H9 (cell line): ENCODE measurements at regions not wholly inside any gene's neighbourhood (a gene's known extent, or its start where the extent isn't known, plus 50 kb on each side); places are given as distances from the start of the nearest gene placed in this dataset.

Experiments
- DNase-seq: peaks from one replicate; pipeline ENCODE4 v3.0.0-alpha.2; 2017
- H2AFZ ChIP-seq: one replicate; pipeline ENCODE4 v1.6.1; 2013; ENCODE audit warnings: mild to moderate bottlenecking, low read length, control low read depth, moderate library complexity
- H2AK5ac ChIP-seq: 2 replicates; pipeline ENCODE4 v1.6.1; 2013; ENCODE audit warnings: low read length, control low read depth, mixed read lengths; ENCODE audit not compliant: insufficient read length
- H2BK120ac ChIP-seq: one replicate; pipeline ENCODE4 v1.6.1; 2013; ENCODE audit warnings: low read depth, mild to moderate bottlenecking, low read length, control low read depth, inconsistent platforms; ENCODE audit not compliant: poor library complexity, severe bottlenecking
- H2BK12ac ChIP-seq: 2 replicates; pipeline ENCODE4 v1.6.1; 2013; ENCODE audit warnings: low read length, control low read depth, mixed read lengths, low read depth; ENCODE audit not compliant: insufficient read length
- H2BK15ac ChIP-seq: 2 replicates; pipeline ENCODE4 v1.6.1; 2013; ENCODE audit warnings: low read depth, low read length, control low read depth
- H2BK20ac ChIP-seq: one replicate; pipeline ENCODE4 v1.6.1; 2013; ENCODE audit warnings: low read depth, mild to moderate bottlenecking, low read length, control low read depth, inconsistent platforms; ENCODE audit not compliant: poor library complexity, severe bottlenecking
- H2BK5ac ChIP-seq: 2 replicates; pipeline ENCODE4 v1.6.1; 2013; ENCODE audit warnings: low read length, control low read depth, mixed read lengths; ENCODE audit not compliant: insufficient read length
- H3K14ac ChIP-seq: 2 replicates; pipeline ENCODE4 v1.6.1; 2013; ENCODE audit warnings: low read length, control low read depth; ENCODE audit not compliant: insufficient read depth
- H3K18ac ChIP-seq: 2 replicates; pipeline ENCODE4 v1.6.1; 2013; ENCODE audit warnings: low read depth, mild to moderate bottlenecking, mixed read lengths, low read length, control low read depth; ENCODE audit not compliant: insufficient read length
- H3K23ac ChIP-seq: 2 replicates; pipeline ENCODE4 v1.6.1; 2013; ENCODE audit warnings: low read length, control low read depth, mixed read lengths, low read depth; ENCODE audit not compliant: insufficient read length
- H3K23me2 ChIP-seq: 2 replicates; pipeline ENCODE4 v1.6.1; 2013; ENCODE audit warnings: low read depth, mild to moderate bottlenecking, mixed read lengths, low read length, control low read depth; ENCODE audit not compliant: insufficient read length, poor library complexity, severe bottlenecking
- H3K27ac ChIP-seq: 2 replicates; pipeline ENCODE4 v1.5.1; 2013; ENCODE audit warnings: low read length, control low read depth, mixed read lengths, low read depth; ENCODE audit not compliant: insufficient read length
- H3K27me3 ChIP-seq: 2 replicates; pipeline ENCODE4 v1.6.1; 2013; ENCODE audit warnings: low read length, control low read depth, inconsistent platforms; ENCODE audit not compliant: insufficient read depth
- H3K4ac ChIP-seq: 2 replicates; pipeline ENCODE4 v1.6.1; 2013; ENCODE audit warnings: low read depth, mild to moderate bottlenecking, control low read depth, inconsistent platforms, low read length, moderate library complexity
- H3K4me1 ChIP-seq: 2 replicates; pipeline ENCODE4 v1.6.1; 2013; ENCODE audit warnings: low read length, control low read depth, inconsistent platforms; ENCODE audit not compliant: insufficient read depth
- H3K4me2 ChIP-seq: 2 replicates; pipeline ENCODE4 v1.6.1; 2013; ENCODE audit warnings: low read length, control low read depth, mixed read lengths; ENCODE audit not compliant: insufficient read length, insufficient read depth
- H3K56ac ChIP-seq: 2 replicates; pipeline ENCODE4 v1.6.1; 2013; ENCODE audit warnings: low read depth, mild to moderate bottlenecking, mixed read lengths, low read length, control low read depth; ENCODE audit not compliant: insufficient read length
- H3K79me1 ChIP-seq: 2 replicates; pipeline ENCODE4 v1.6.1; 2013; ENCODE audit warnings: low read depth, mild to moderate bottlenecking, moderate library complexity, low read length, control low read depth, inconsistent platforms; ENCODE audit not compliant: insufficient read depth, poor library complexity, severe bottlenecking
- H3K79me2 ChIP-seq: 2 replicates; pipeline ENCODE4 v1.6.1; 2013; ENCODE audit warnings: low read length, control low read depth, inconsistent platforms; ENCODE audit not compliant: insufficient read depth
- H3K9ac ChIP-seq: 2 replicates; pipeline ENCODE4 v1.6.1; 2013; ENCODE audit warnings: low read length, control low read depth, mixed read lengths; ENCODE audit not compliant: insufficient read length; ENCODE audit errors: extremely low read depth
- H3K9me3 ChIP-seq: one replicate; pipeline ENCODE4 v1.6.1; 2013; ENCODE audit warnings: low read depth, low read length, inconsistent platforms; ENCODE audit not compliant: control insufficient read depth
- H3T11ph ChIP-seq: one replicate; pipeline ENCODE4 v1.6.1; 2013; ENCODE audit warnings: mild to moderate bottlenecking, low read length, control low read depth, inconsistent platforms
- H4K20me1 ChIP-seq: one replicate; pipeline ENCODE4 v1.6.1; 2013; ENCODE audit not compliant: control insufficient read depth, insufficient read length, insufficient read depth
- H4K5ac ChIP-seq: 2 replicates; pipeline ENCODE4 v1.6.1; 2013; ENCODE audit warnings: low read depth, mild to moderate bottlenecking, mixed read lengths, low read length, control low read depth; ENCODE audit not compliant: insufficient read length
- H4K8ac ChIP-seq: replicated peaks from 2 replicates; pipeline ENCODE4 v1.6.1; 2013; ENCODE audit warnings: low read length, control low read depth, mixed read lengths, low read depth; ENCODE audit not compliant: insufficient read length
- H4K91ac ChIP-seq: 2 replicates; pipeline ENCODE4 v1.6.1; 2013; ENCODE audit warnings: low read depth, mild to moderate bottlenecking, moderate library complexity, mixed read lengths, low read length, control low read depth; ENCODE audit not compliant: insufficient read length
- H3K27ac Mint-ChIP-seq, 3 experiments: 2 replicates in 2 of 3; 3 replicates in 1 of 3; pipeline ENCODE4 v1.8.0; 2020 to 2021; ENCODE audit warnings: mixed read lengths in 3 of 3, mild to moderate bottlenecking in 1 of 3, moderate library complexity in 1 of 3
- H3K27me3 Mint-ChIP-seq: 2 replicates; pipeline ENCODE4 v1.8.0; 2021; ENCODE audit warnings: low read depth, mild to moderate bottlenecking, moderate library complexity, mixed read lengths
- H3K36me3 Mint-ChIP-seq, 3 experiments: 2 replicates in 2 of 3; 3 replicates in 1 of 3; pipeline ENCODE4 v1.8.0; 2020 to 2021; ENCODE audit warnings: low read depth in 3 of 3, mixed read lengths in 3 of 3; ENCODE audit not compliant: insufficient read depth in 1 of 3
- H3K4me1 Mint-ChIP-seq, 2 experiments: 2 replicates each; pipeline ENCODE4 v1.8.0; 2020; ENCODE audit warnings: mixed read lengths in 2 of 2
- H3K4me3 Mint-ChIP-seq, 2 experiments: 2 replicates in 1 of 2; 3 replicates in 1 of 2; pipeline ENCODE4 v1.8.0; 2020 to 2021; ENCODE audit warnings: mild to moderate bottlenecking in 2 of 2, mixed read lengths in 2 of 2, moderate library complexity in 1 of 2
- H3K9me3 Mint-ChIP-seq, 2 experiments: 2 replicates in 1 of 2; 3 replicates in 1 of 2; pipeline ENCODE4 v1.8.0; 2020; ENCODE audit warnings: mild to moderate bottlenecking in 2 of 2, mixed read lengths in 2 of 2, moderate library complexity in 1 of 2
- WGBS: extraction: QIAGEN DNeasy Blood & Tissue Kit; methylation state at CpG from one replicate; pipeline ENCODE4 v1.1.7; 2013; ENCODE audit warnings: missing lambda C conversion rate, low lambda C conversion rate, mixed read lengths; ENCODE audit not compliant: insufficient read length; ENCODE audit errors: extremely low coverage; 5-methylcytosine and 5-hydroxymethylcytosine counted together
- TF ChIP-seq, protein P1 (sequence below): fragments of 200-600 bp; sonication (generic); conservative IDR thresholded peaks from 3 replicates; pipeline ENCODE4 v1.8.0; 2021; ENCODE audit warnings: antibody characterized with exemption, mild to moderate bottlenecking

- no peak overlapping the region for H2BK12ac ChIP-seq
- H3K4me2 ChIP-seq: no peak overlapping the region
- H3K9me3 ChIP-seq: no peaks in the 10 kb centered on the region
- no peaks in the 10 kb centered on the region for H4K20me1 ChIP-seq
- H3K4ac ChIP-seq: no peak overlapping the region
- no peak overlapping the region for H3K9ac ChIP-seq
- H2BK20ac ChIP-seq: no peak overlapping the region
- Mint-ChIP-seq H3K4me3 (no peak overlapping the region), H3K4me1 (peaks cover 8 to 9% of the 10 kb centered on the region in 2 experiments; a peak in 3 of 4 replicates), H3K9me3 (peaks cover 0 to 5% of the 10 kb centered on the region in 2 experiments; a peak in 3 of 5 replicates), H3K27ac (no peak overlapping the region), H3K36me3 (no peaks in the 10 kb centered on the region; a peak in 1 of 7 replicates), H3K27me3 (no peaks in the 10 kb centered on the region)
- no peak overlapping the region for H2AFZ ChIP-seq
- no peaks in the 10 kb centered on the region for H3K23me2 ChIP-seq
- H3K79me2 ChIP-seq: no peaks in the 10 kb centered on the region
- no peaks in the 10 kb centered on the region for H3K4me1 ChIP-seq
- H3K79me1 ChIP-seq: no peaks in the 10 kb centered on the region
- no peak overlapping the region for H2AK5ac ChIP-seq
- H4K8ac ChIP-seq: no peak overlapping the region
- H4K91ac ChIP-seq: no peak overlapping the region
- H3K56ac ChIP-seq: no peak overlapping the region
- TF ChIP-seq, protein P1, sequence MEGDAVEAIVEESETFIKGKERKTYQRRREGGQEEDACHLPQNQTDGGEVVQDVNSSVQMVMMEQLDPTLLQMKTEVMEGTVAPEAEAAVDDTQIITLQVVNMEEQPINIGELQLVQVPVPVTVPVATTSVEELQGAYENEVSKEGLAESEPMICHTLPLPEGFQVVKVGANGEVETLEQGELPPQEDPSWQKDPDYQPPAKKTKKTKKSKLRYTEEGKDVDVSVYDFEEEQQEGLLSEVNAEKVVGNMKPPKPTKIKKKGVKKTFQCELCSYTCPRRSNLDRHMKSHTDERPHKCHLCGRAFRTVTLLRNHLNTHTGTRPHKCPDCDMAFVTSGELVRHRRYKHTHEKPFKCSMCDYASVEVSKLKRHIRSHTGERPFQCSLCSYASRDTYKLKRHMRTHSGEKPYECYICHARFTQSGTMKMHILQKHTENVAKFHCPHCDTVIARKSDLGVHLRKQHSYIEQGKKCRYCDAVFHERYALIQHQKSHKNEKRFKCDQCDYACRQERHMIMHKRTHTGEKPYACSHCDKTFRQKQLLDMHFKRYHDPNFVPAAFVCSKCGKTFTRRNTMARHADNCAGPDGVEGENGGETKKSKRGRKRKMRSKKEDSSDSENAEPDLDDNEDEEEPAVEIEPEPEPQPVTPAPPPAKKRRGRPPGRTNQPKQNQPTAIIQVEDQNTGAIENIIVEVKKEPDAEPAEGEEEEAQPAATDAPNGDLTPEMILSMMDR: no peak
- no peak overlapping the region for H3T11ph ChIP-seq
- no peak overlapping the region for H2BK15ac ChIP-seq
- H3K27ac ChIP-seq: no peak overlapping the region
- no peak overlapping the region for H2BK120ac ChIP-seq
- no peak overlapping the region for H2BK5ac ChIP-seq
- DNase-seq: no peak
- no peak overlapping the region for H3K14ac ChIP-seq
- no peak overlapping the region for H3K23ac ChIP-seq
- H4K5ac ChIP-seq: no peak overlapping the region
- H3K18ac ChIP-seq: no peak overlapping the region
- no CpG with 5 or more reads among the region's 1 CpG for WGBS
- H3K27me3 ChIP-seq: no peaks in the 10 kb centered on the region
These were observed 232.9 kb downstream of the LNPK start for GRCh38 chr2:175769200-175769599.
